ENCODE measurements at regions not wholly inside any gene's neighbourhood (a gene's known extent, or its start where the extent isn't known, plus 50 kb on each side); places are given as distances from the start of the nearest gene placed in this dataset.

- DNase-seq: no peak
- Histone ChIP-seq H3K4me3 (ENCODE audit: low read length in 2 of 2) (no peak overlapping the region), H3K36me3 (ENCODE audit: control insufficient read depth in 1 of 2, insufficient read depth in 2 of 2, low read length in 1 of 2) (no peaks in the 10 kb centered on the region), H3K27me3 (ENCODE audit: control insufficient read depth in 1 of 2, insufficient read depth in 2 of 2, low read length in 1 of 2) (no peaks in the 10 kb centered on the region), H3K9me3 (ENCODE audit: control insufficient read depth, low read length) (no peaks in the 10 kb centered on the region), H3K4me1 (ENCODE audit: control insufficient read depth in 1 of 2, insufficient read depth in 2 of 2, low read length in 2 of 2) (no peaks in the 10 kb centered on the region), H3K27ac (ENCODE audit: low read depth in 1 of 2, low read length in 2 of 2) (no peak overlapping the region)
- ATAC-seq (ENCODE audit: low FRiP score): no peak
- intact Hi-C loops (cut with DNase I): no loop called here
- 50% methylated on average over 7 of the region's 7 CpGs for WGBS, 2 donors
Measured at GRCh38 chr6:105952772-105953690, 133.1 kb upstream of the PRDM1 start.

GRCh38 chr6:105952326-105952725, 133.8 kb upstream of the PRDM1 start:
- Histone ChIP-seq H3K4me1 (ENCODE audit: control insufficient read depth in 1 of 2, insufficient read depth in 2 of 2, low read length in 2 of 2) (no peaks in the 10 kb centered on the region), H3K36me3 (ENCODE audit: control insufficient read depth in 1 of 2, insufficient read depth in 2 of 2, low read length in 1 of 2) (no peaks in the 10 kb centered on the region), H3K27me3 (ENCODE audit: control insufficient read depth in 1 of 2, insufficient read depth in 2 of 2, low read length in 1 of 2) (no peaks in the 10 kb centered on the region), H3K4me3 (ENCODE audit: low read length in 2 of 2) (no peak overlapping the region), H3K9me3 (ENCODE audit: control insufficient read depth, low read length) (no peaks in the 10 kb centered on the region), H3K27ac (ENCODE audit: low read depth in 1 of 2, low read length in 2 of 2) (no peak overlapping the region)
- ATAC-seq (ENCODE audit: low FRiP score): no peak
- no peak for DNase-seq
- 81 to 89% methylated on average over 3 of the region's 3 CpGs for WGBS, 2 donors
- intact Hi-C loops (cut with DNase I): no loop called here

- ATAC-seq (ENCODE audit: low FRiP score) (no peak), DNase-seq (no peak)
- 84% methylated on average over 4 of the region's 4 CpGs for WGBS, 2 donors
- H3K4me1 ChIP-seq (ENCODE audit: control insufficient read depth in 1 of 2, insufficient read depth in 2 of 2, low read length in 2 of 2): no peaks in the 10 kb centered on the region
- no peak overlapping the region for H3K4me3 ChIP-seq (ENCODE audit: low read length in 2 of 2)
- H3K27ac ChIP-seq (ENCODE audit: low read depth in 1 of 2, low read length in 2 of 2): no peak overlapping the region
- intact Hi-C loops (cut with DNase I): no loop called here
- no peaks in the 10 kb centered on the region for H3K27me3 ChIP-seq (ENCODE audit: control insufficient read depth in 1 of 2, insufficient read depth in 2 of 2, low read length in 1 of 2)
- H3K36me3 ChIP-seq (ENCODE audit: control insufficient read depth in 1 of 2, insufficient read depth in 2 of 2, low read length in 1 of 2): no peaks in the 10 kb centered on the region
- no peaks in the 10 kb centered on the region for H3K9me3 ChIP-seq (ENCODE audit: control insufficient read depth, low read length)
Measured at GRCh38 chr6:105951322-105951721, 134.8 kb upstream of the PRDM1 start.

- ATAC-seq (ENCODE audit: low FRiP score): no peak
- no peak overlapping the region for H3K4me3 ChIP-seq (ENCODE audit: low read length in 2 of 2)
- 46 to 51% methylated on average over 2 of the region's 2 CpGs for WGBS, 2 donors
- intact Hi-C loops (cut with DNase I): no loop called here
- no peaks in the 10 kb centered on the region for H3K9me3 ChIP-seq (ENCODE audit: control insufficient read depth, low read length)
- no peak overlapping the region for H3K27ac ChIP-seq (ENCODE audit: low read depth in 1 of 2, low read length in 2 of 2)
- no peaks in the 10 kb centered on the region for H3K36me3 ChIP-seq (ENCODE audit: control insufficient read depth in 1 of 2, insufficient read depth in 2 of 2, low read length in 1 of 2)
- DNase-seq: no peak
- H3K27me3 ChIP-seq (ENCODE audit: control insufficient read depth in 1 of 2, insufficient read depth in 2 of 2, low read length in 1 of 2): no peaks in the 10 kb centered on the region
- no peaks in the 10 kb centered on the region for H3K4me1 ChIP-seq (ENCODE audit: control insufficient read depth in 1 of 2, insufficient read depth in 2 of 2, low read length in 2 of 2)
Measured at GRCh38 chr6:105949869-105950268, 136.3 kb upstream of the PRDM1 start.

- Histone ChIP-seq H3K4me1 (ENCODE audit: control insufficient read depth in 1 of 2, insufficient read depth in 2 of 2, low read length in 2 of 2) (no peaks in the 10 kb centered on the region), H3K36me3 (ENCODE audit: control insufficient read depth in 1 of 2, insufficient read depth in 2 of 2, low read length in 1 of 2) (no peaks in the 10 kb centered on the region), H3K9me3 (ENCODE audit: control insufficient read depth, low read length) (no peaks in the 10 kb centered on the region), H3K27me3 (ENCODE audit: control insufficient read depth in 1 of 2, insufficient read depth in 2 of 2, low read length in 1 of 2) (no peaks in the 10 kb centered on the region), H3K27ac (ENCODE audit: low read depth in 1 of 2, low read length in 2 of 2) (no peak overlapping the region), H3K4me3 (ENCODE audit: low read length in 2 of 2) (no peak overlapping the region)
- intact Hi-C loops (cut with DNase I): no loop called here
- 60 to 72% methylated on average over 2 of the region's 2 CpGs for WGBS, 2 donors
- DNase-seq: no peak
- no peak for ATAC-seq (ENCODE audit: low FRiP score)
Measured at GRCh38 chr6:105943514-105943913, 142.6 kb upstream of the PRDM1 start.

GRCh38 chr6:105941621-105942412, 144.3 kb upstream of the PRDM1 start:
- H3K27me3 ChIP-seq (ENCODE audit: control insufficient read depth in 1 of 2, insufficient read depth in 2 of 2, low read length in 1 of 2): no peaks in the 10 kb centered on the region
- ATAC-seq (ENCODE audit: low FRiP score) (no peak), DNase-seq (no peak)
- no peaks in the 10 kb centered on the region for H3K36me3 ChIP-seq (ENCODE audit: control insufficient read depth in 1 of 2, insufficient read depth in 2 of 2, low read length in 1 of 2)
- H3K4me1 ChIP-seq (ENCODE audit: control insufficient read depth in 1 of 2, insufficient read depth in 2 of 2, low read length in 2 of 2): no peaks in the 10 kb centered on the region
- 54 to 66% methylated on average over 2 of the region's 2 CpGs for WGBS, 2 donors
- no peak overlapping the region for H3K4me3 ChIP-seq (ENCODE audit: low read length in 2 of 2)
- intact Hi-C loops (cut with DNase I): no loop called here
- no peak overlapping the region for H3K27ac ChIP-seq (ENCODE audit: low read depth in 1 of 2, low read length in 2 of 2)
- no peaks in the 10 kb centered on the region for H3K9me3 ChIP-seq (ENCODE audit: control insufficient read depth, low read length)

GRCh38 chr6:105940990-105941389, 145.1 kb upstream of the PRDM1 start:
- Histone ChIP-seq H3K4me1 (ENCODE audit: control insufficient read depth in 1 of 2, insufficient read depth in 2 of 2, low read length in 2 of 2) (no peaks in the 10 kb centered on the region), H3K27me3 (ENCODE audit: control insufficient read depth in 1 of 2, insufficient read depth in 2 of 2, low read length in 1 of 2) (no peaks in the 10 kb centered on the region), H3K36me3 (ENCODE audit: control insufficient read depth in 1 of 2, insufficient read depth in 2 of 2, low read length in 1 of 2) (no peaks in the 10 kb centered on the region), H3K27ac (ENCODE audit: low read depth in 1 of 2, low read length in 2 of 2) (no peak overlapping the region), H3K4me3 (ENCODE audit: low read length in 2 of 2) (no peak overlapping the region), H3K9me3 (ENCODE audit: control insufficient read depth, low read length) (no peaks in the 10 kb centered on the region)
- no peak for DNase-seq
- WGBS, 2 donors: 29 to 32% methylated on average over 2 of the region's 2 CpGs
- intact Hi-C loops (cut with DNase I): no loop called here
- ATAC-seq (ENCODE audit: low FRiP score): no peak

- WGBS, 2 donors: 81 to 86% methylated on average over 2 of the region's 2 CpGs
- H3K27me3 ChIP-seq (ENCODE audit: control insufficient read depth in 1 of 2, insufficient read depth in 2 of 2, low read length in 1 of 2): no peaks in the 10 kb centered on the region
- H3K4me1 ChIP-seq (ENCODE audit: control insufficient read depth in 1 of 2, insufficient read depth in 2 of 2, low read length in 2 of 2): no peaks in the 10 kb centered on the region
- no peak for ATAC-seq (ENCODE audit: low FRiP score)
- H3K4me3 ChIP-seq (ENCODE audit: low read length in 2 of 2): no peak overlapping the region
- intact Hi-C loops (cut with DNase I): no loop called here
- no peaks in the 10 kb centered on the region for H3K9me3 ChIP-seq (ENCODE audit: control insufficient read depth, low read length)
- H3K36me3 ChIP-seq (ENCODE audit: control insufficient read depth in 1 of 2, insufficient read depth in 2 of 2, low read length in 1 of 2): no peaks in the 10 kb centered on the region
- no peak overlapping the region for H3K27ac ChIP-seq (ENCODE audit: low read depth in 1 of 2, low read length in 2 of 2)
- no peak for DNase-seq
Measured at GRCh38 chr6:105936972-105937371, 149.2 kb upstream of the PRDM1 start.

- no peak for DNase-seq
- H3K4me3 ChIP-seq (ENCODE audit: low read length in 2 of 2): no peak overlapping the region
- intact Hi-C loops (cut with DNase I): no loop called here
- ATAC-seq (ENCODE audit: low FRiP score): no peak
- no peak overlapping the region for H3K27ac ChIP-seq (ENCODE audit: low read depth in 1 of 2, low read length in 2 of 2)
- no peaks in the 10 kb centered on the region for H3K9me3 ChIP-seq (ENCODE audit: control insufficient read depth, low read length)
- H3K36me3 ChIP-seq (ENCODE audit: control insufficient read depth in 1 of 2, insufficient read depth in 2 of 2, low read length in 1 of 2): no peaks in the 10 kb centered on the region
- WGBS, 2 donors: 57 to 65% methylated on average over 4 of the region's 4 CpGs
- no peaks in the 10 kb centered on the region for H3K4me1 ChIP-seq (ENCODE audit: control insufficient read depth in 1 of 2, insufficient read depth in 2 of 2, low read length in 2 of 2)
- no peaks in the 10 kb centered on the region for H3K27me3 ChIP-seq (ENCODE audit: control insufficient read depth in 1 of 2, insufficient read depth in 2 of 2, low read length in 1 of 2)
Measured at GRCh38 chr6:105935416-105935815, 150.7 kb upstream of the PRDM1 start.

Data from aorta (tissue), 5 donors.